NCI-H187 (cell line): ENCODE measurements at regions not wholly inside any gene's neighbourhood (a gene's known extent, or its start where the extent isn't known, plus 50 kb on each side); places are given as distances from the start of the nearest gene placed in this dataset.
"Not testable (repeated sequence)": the region's sequence is repeated elsewhere in the genome, so short reads cannot be mapped to it uniquely, and the experiment has no call there.

Experiments used
- DNase-seq, 2 experiments: peaks; one replicate each; lab custom pipeline; 2025; lab: John Stamatoyannopoulos, UW

GRCh38 chr5:94025788-94026473 lies 284.5 kb upstream of the POU5F2 start:
- no peak for DNase-seq

- no peak for DNase-seq
These were observed 283.2 kb upstream of the POU5F2 start for GRCh38 chr5:94024620-94025019.

GRCh38 chr5:94024101-94024500 lies 282.7 kb upstream of the POU5F2 start:
- no peak for DNase-seq

- DNase-seq, result no peak
These were observed 279.8 kb upstream of the POU5F2 start for GRCh38 chr5:94021246-94021645.

GRCh38 chr5:94017579-94017978 lies 276.2 kb upstream of the POU5F2 start:
- DNase-seq, result no peak

GRCh38 chr5:94010814-94011213 lies 269.4 kb upstream of the POU5F2 start:
- no peak for DNase-seq

GRCh38 chr5:94009161-94009560 lies 267.8 kb upstream of the POU5F2 start:
- no peak for DNase-seq

- DNase-seq, result no peak
These were observed 257.6 kb upstream of the POU5F2 start for GRCh38 chr5:93998951-93999455.

- no peak for DNase-seq
These were observed 256.2 kb upstream of the POU5F2 start for GRCh38 chr5:93997562-93997961.

- DNase-seq, result no peak
These were observed 253.8 kb upstream of the POU5F2 start for GRCh38 chr5:93995126-93995621.

- DNase-seq, result no peak
These were observed 251.8 kb upstream of the POU5F2 start for GRCh38 chr5:93993161-93993560.

- DNase-seq, result no peak
These were observed 249.2 kb upstream of the POU5F2 start for GRCh38 chr5:93990504-93991070.

GRCh38 chr5:93985940-93986570 lies 244.7 kb upstream of the POU5F2 start:
- not testable (repeated sequence) for DNase-seq

GRCh38 chr5:93978222-93978621 lies 236.8 kb upstream of the POU5F2 start:
- DNase-seq, result no peak

- no peak for DNase-seq
These were observed 226.5 kb upstream of the POU5F2 start for GRCh38 chr5:93967923-93968322.

GRCh38 chr5:93964421-93964820 lies 223.0 kb upstream of the POU5F2 start:
- no peak for DNase-seq

GRCh38 chr5:93960042-93960441 lies 218.6 kb upstream of the POU5F2 start:
- DNase-seq, result no peak

GRCh38 chr5:93956006-93956405 lies 214.6 kb upstream of the POU5F2 start:
- no peak for DNase-seq

- no peak for DNase-seq
These were observed 213.1 kb upstream of the POU5F2 start for GRCh38 chr5:93954421-93955069.

GRCh38 chr5:93953442-93953841 lies 212.0 kb upstream of the POU5F2 start:
- no peak for DNase-seq

- no peak for DNase-seq
These were observed 200.5 kb upstream of the POU5F2 start for GRCh38 chr5:93941897-93942296.

GRCh38 chr5:93933269-93933668 lies 191.9 kb upstream of the POU5F2 start:
- DNase-seq, result not testable (repeated sequence)

GRCh38 chr5:93930098-93930497 lies 188.7 kb upstream of the POU5F2 start:
- no peak for DNase-seq
